Calu3 (cell line): ENCODE measurements at regions not wholly inside any gene's neighbourhood (a gene's known extent, or its start where the extent isn't known, plus 50 kb on each side); places are given as distances from the start of the nearest gene placed in this dataset.

Experiments used
- BruUV-seq: library from RNA; stranded (reverse); fragments of 400-500 nt; replicated peaks from 2 replicates; lab custom pipeline; 2021; lab: Mats Ljungman, UMichigan
- CTCF ChIA-PET: fragments of 300-600 bp; sonication (Branson Sonifier 250); formaldehyde crosslinking; loops from one replicate; lab custom pipeline; 2022; ENCODE audit warnings: antibody characterized with exemption; lab: Charles Lee
- DNase-seq: peaks from one replicate; pipeline ENCODE4 v3.0.0; 2022
- H3K27ac Mint-ChIP-seq: one replicate; pipeline ENCODE4 v1.8.0; 2022; ENCODE audit warnings: mixed read lengths; ENCODE audit not compliant: unreplicated experiment
- H3K27me3 Mint-ChIP-seq: one replicate; pipeline ENCODE4 v1.8.0; 2022; ENCODE audit warnings: mixed read lengths; ENCODE audit not compliant: unreplicated experiment
- H3K36me3 Mint-ChIP-seq: one replicate; pipeline ENCODE4 v1.8.0; 2022; ENCODE audit warnings: mild to moderate bottlenecking, moderate library complexity, mixed read lengths; ENCODE audit not compliant: insufficient read depth, unreplicated experiment
- H3K4me1 Mint-ChIP-seq: one replicate; pipeline ENCODE4 v1.8.0; 2022; ENCODE audit warnings: mild to moderate bottlenecking, low read depth, mixed read lengths; ENCODE audit not compliant: unreplicated experiment
- H3K4me3 Mint-ChIP-seq: one replicate; pipeline ENCODE4 v1.8.0; 2022; ENCODE audit warnings: mild to moderate bottlenecking, low read depth, moderate library complexity, mixed read lengths; ENCODE audit not compliant: unreplicated experiment
- H3K9me3 Mint-ChIP-seq: one replicate; pipeline ENCODE4 v1.8.0; 2022; ENCODE audit warnings: low read depth, mixed read lengths; ENCODE audit not compliant: unreplicated experiment
- intact Hi-C: fragments of 100-400 bp; cut with micrococcal nuclease; formaldehyde crosslinking; loops from one replicate; pipeline ENCODE4 v1.10.0; 2022; ENCODE audit not compliant: unreplicated experiment
- TF ChIP-seq, protein P1 (sequence below): fragments of 200-600 bp; IDR thresholded peaks from one replicate; pipeline ENCODE4 v1.8.0; 2022; ENCODE audit warnings: antibody characterized with exemption; ENCODE audit not compliant: unreplicated experiment

DNA sequence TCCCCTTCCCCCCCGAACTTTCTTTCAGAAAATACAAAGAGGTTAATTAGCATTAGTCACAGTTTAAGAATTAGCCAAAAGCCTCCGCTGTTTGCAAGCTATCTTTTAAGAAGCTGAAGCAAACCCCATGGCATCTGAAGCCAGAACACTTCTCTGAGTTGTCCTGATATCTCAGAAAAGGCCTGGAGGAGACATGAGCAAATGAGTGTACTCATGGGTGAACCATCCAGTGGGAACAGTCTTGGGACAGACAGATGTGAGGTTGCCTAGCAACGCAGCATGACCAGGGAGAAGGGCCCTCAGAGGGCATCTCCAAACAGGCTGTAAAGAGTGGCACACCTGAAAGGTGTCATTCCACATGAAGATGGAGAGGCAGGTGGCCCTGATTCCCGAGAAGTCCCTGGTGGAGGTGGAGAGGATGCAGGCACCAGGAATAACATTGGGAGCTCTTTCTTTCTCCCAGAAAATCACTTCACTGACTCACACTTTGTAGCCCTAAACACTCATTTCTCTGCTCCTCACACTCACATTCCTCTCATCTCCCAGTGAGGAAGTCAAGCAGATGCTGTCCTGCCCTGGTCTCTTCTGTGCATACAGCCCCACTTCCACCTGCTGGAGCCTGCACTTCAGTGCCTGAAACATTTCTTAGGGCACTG, 87.0 kb upstream of the TSHZ3 start:
- TF ChIP-seq, protein P1, sequence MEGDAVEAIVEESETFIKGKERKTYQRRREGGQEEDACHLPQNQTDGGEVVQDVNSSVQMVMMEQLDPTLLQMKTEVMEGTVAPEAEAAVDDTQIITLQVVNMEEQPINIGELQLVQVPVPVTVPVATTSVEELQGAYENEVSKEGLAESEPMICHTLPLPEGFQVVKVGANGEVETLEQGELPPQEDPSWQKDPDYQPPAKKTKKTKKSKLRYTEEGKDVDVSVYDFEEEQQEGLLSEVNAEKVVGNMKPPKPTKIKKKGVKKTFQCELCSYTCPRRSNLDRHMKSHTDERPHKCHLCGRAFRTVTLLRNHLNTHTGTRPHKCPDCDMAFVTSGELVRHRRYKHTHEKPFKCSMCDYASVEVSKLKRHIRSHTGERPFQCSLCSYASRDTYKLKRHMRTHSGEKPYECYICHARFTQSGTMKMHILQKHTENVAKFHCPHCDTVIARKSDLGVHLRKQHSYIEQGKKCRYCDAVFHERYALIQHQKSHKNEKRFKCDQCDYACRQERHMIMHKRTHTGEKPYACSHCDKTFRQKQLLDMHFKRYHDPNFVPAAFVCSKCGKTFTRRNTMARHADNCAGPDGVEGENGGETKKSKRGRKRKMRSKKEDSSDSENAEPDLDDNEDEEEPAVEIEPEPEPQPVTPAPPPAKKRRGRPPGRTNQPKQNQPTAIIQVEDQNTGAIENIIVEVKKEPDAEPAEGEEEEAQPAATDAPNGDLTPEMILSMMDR = no peak
- Mint-ChIP-seq H3K27me3 (no peaks in the 10 kb centered on the region), H3K27ac (no peak overlapping the region), H3K4me1 (no peaks in the 10 kb centered on the region), H3K9me3 (peaks cover 23% of the 10 kb centered on the region), H3K4me3 (no peak overlapping the region), H3K36me3 (no peaks in the 10 kb centered on the region)
- no TSS peak for BruUV-seq
- no peak for DNase-seq
- intact Hi-C loops = no loop called here
- CTCF ChIA-PET = no interaction called here

DNA sequence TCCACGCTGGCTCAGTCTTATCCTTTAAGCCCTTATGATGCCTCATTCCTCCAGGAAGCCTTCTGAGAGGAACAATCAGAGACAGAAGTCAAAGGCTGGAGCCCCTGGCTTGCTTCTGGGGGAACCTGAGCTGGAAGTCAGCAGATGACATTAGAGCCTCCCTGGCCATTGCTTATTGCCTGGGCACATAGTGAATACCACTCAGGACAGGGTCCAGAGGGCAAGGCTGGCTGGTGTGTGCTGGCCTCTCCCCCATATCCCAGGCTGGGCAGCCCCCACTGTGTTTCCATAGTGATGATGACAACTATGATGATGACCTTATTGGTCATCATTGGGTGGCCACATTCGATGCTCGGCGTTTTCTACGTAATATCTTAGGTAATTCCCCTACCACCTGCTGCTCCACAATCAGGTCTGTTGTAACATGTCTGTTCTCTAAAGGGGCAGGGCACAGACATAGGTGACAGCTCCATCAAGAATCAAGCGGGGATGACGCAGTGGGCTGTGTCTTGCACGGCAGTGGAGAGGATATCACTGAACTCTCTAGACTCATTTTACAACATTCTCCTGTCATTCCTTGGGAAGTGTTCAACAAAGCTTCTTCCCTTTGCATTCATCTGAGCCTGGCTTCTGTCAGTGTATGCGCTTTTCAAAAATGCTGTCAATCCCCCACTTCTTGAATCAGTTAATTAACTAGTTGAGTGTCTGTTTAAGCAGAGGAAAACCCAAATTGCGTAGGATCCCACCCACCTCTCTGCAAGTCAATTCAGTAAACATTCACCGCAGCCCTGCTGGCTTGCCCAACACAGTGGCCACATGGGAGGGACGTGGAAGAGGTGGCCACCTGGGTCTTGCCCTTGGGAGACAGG, 89.4 kb upstream of the TSHZ3 start:
- DNase-seq = no peak
- no TSS peak for BruUV-seq
- CTCF ChIA-PET = no interaction called here
- TF ChIP-seq, protein P1 = no peak
- Mint-ChIP-seq H3K36me3 (no peaks in the 10 kb centered on the region), H3K27me3 (no peaks in the 10 kb centered on the region), H3K9me3 (peaks cover 18% of the 10 kb centered on the region), H3K4me1 (no peaks in the 10 kb centered on the region), H3K4me3 (no peak overlapping the region), H3K27ac (no peak overlapping the region)
- intact Hi-C loops = no loop called here

DNA sequence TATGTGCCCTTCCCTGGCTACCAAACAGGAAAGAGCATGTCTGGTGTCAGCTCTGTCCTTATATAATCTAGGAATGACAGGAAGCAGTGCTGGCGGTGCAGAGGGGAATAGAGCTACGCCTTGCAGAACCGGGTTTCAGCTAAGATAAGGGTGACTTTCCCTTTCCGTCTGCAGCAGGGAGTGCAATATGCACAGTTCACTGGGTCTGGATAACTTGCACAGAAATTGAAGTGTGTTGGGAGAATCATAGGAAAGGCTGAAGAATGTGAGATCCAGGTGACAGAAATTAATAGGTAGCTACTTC, 90.0 kb upstream of the TSHZ3 start:
- H3K4me3 Mint-ChIP-seq = no peak overlapping the region
- TF ChIP-seq, protein P1 = no peak
- no peaks in the 10 kb centered on the region for H3K27me3 Mint-ChIP-seq
- no peaks in the 10 kb centered on the region for H3K36me3 Mint-ChIP-seq
- BruUV-seq = no TSS peak
- H3K4me1 Mint-ChIP-seq = no peaks in the 10 kb centered on the region
- peaks cover 18% of the 10 kb centered on the region for H3K9me3 Mint-ChIP-seq
- CTCF ChIA-PET = no interaction called here
- H3K27ac Mint-ChIP-seq = no peak overlapping the region
- intact Hi-C loops = no loop called here
- no peak for DNase-seq

- BruUV-seq = no TSS peak
- Mint-ChIP-seq H3K36me3 (no peaks in the 10 kb centered on the region), H3K27ac (no peak overlapping the region), H3K9me3 (peaks cover 5% of the 10 kb centered on the region), H3K27me3 (no peaks in the 10 kb centered on the region), H3K4me3 (no peak overlapping the region), H3K4me1 (no peaks in the 10 kb centered on the region)
- CTCF ChIA-PET = no interaction called here
- DNase-seq = no peak
- intact Hi-C loops = no loop called here
- TF ChIP-seq, protein P1 = no peak
Observed at GRCh38 chr19:31444931-31445330, 95.7 kb upstream of the TSHZ3 start.
